K562 (cell line): ENCODE measurements at regions not wholly inside any gene's neighbourhood (a gene's known extent, or its start where the extent isn't known, plus 50 kb on each side); places are given as distances from the start of the nearest gene placed in this dataset.

Source experiments
- ATAC-seq: fragments of 200-7000 bp; cut with Tn5 transposase; 3 replicates; pipeline ENCODE4 v1.9.1; 2020; ENCODE audit warnings: moderate library complexity
- BruUV-seq: library from RNA; stranded (reverse); fragments of 400-500 nt; replicated peaks from 2 replicates; lab custom pipeline; 2021; lab: Mats Ljungman, UMichigan
- CTCF ChIA-PET: fragments of 300-600 bp; formaldehyde crosslinking; extraction: SDS; loops from one replicate; lab custom pipeline; 2021; ENCODE audit warnings: low intra/inter-chr PET ratio; lab: Yijun Ruan, JAX
- POLR2A ChIA-PET: fragments of 300-600, 350-650 bp; sonication (Branson Sonifier 250); formaldehyde crosslinking; extraction: SDS; loops from one replicate; lab custom pipeline; 2021; ENCODE audit warnings: antibody characterized with exemption, inconsistent platforms; lab: Yijun Ruan, JAX
- DNase-seq, 4 experiments: peaks; one replicate each; pipeline versions ENCODE4 v3.0.0 to v3.0.0-alpha.2; 2011 to 2018; ENCODE audit warnings: low spot score in 3 of 4, mixed read lengths in 3 of 4; ENCODE audit errors: extremely low read depth in 1 of 4
- FAIRE-seq: peaks from 2 replicates; lab custom pipeline; 2011; peaks lifted over from hg19 to GRCh38; lab: Jason Lieb, UNC
- H2AFZ ChIP-seq: 2 replicates; pipeline ENCODE4 v1.6.0; 2011; ENCODE audit warnings: low read depth, low read length, control low read depth, inconsistent platforms
- H3K27ac ChIP-seq: fragments of 200-600 bp; 3 replicates; pipeline ENCODE4 v1.8.0; 2011; ENCODE audit warnings: low read depth, mild to moderate bottlenecking, control low read depth, inconsistent platforms, low read length, moderate library complexity, mixed read lengths; ENCODE audit errors: extremely low read depth
- H3K27me3 ChIP-seq, 2 experiments: fragments of 300-600 bp in 1 of 2; 2 replicates in 1 of 2; 3 replicates in 1 of 2; pipeline versions ENCODE4 v1.6.0 to v1.8.0; 2011; ENCODE audit warnings: inconsistent platforms in 2 of 2, low read length in 2 of 2, mild to moderate bottlenecking in 1 of 2, mixed read lengths in 1 of 2, moderate library complexity in 1 of 2; ENCODE audit not compliant: control insufficient read depth in 2 of 2, insufficient read depth in 2 of 2
- H3K36me3 ChIP-seq: fragments of 300-600 bp; 3 replicates; pipeline ENCODE4 v1.8.0; 2011; ENCODE audit warnings: mild to moderate bottlenecking, low read length, inconsistent platforms; ENCODE audit not compliant: control insufficient read depth, insufficient read depth
- H3K4me1 ChIP-seq, 2 experiments: fragments of 200-600 bp in 1 of 2; replicated peaks in 1 of 2; 2 replicates in 1 of 2; 3 replicates in 1 of 2; pipeline versions ENCODE4 v1.5.1 to v1.8.0; 2011; ENCODE audit warnings: inconsistent platforms in 2 of 2, low read length in 2 of 2, mild to moderate bottlenecking in 1 of 2, mixed read lengths in 1 of 2, moderate library complexity in 1 of 2; ENCODE audit not compliant: control insufficient read depth in 2 of 2, insufficient read depth in 2 of 2
- H3K4me2 ChIP-seq: 2 replicates; pipeline ENCODE4 v1.6.1; 2011; ENCODE audit warnings: low read length, control low read depth, inconsistent platforms, mixed read lengths; ENCODE audit not compliant: insufficient read depth
- H3K4me3 ChIP-seq: fragments of 200-600 bp; sonication (generic), shearing (Covaris generic); 2 replicates; pipeline ENCODE4 v1.5.1; 2016; ENCODE audit warnings: control low read depth, inconsistent platforms
- H3K79me2 ChIP-seq: fragments of 200-600 bp; 3 replicates; pipeline ENCODE4 v1.8.0; 2011; ENCODE audit warnings: low read length, inconsistent platforms; ENCODE audit not compliant: control insufficient read depth, insufficient read depth
- H3K9ac ChIP-seq, 2 experiments: 2 replicates each; pipeline versions ENCODE4 v1.6.0 to v1.6.1; 2011; ENCODE audit warnings: low read depth in 2 of 2, low read length in 2 of 2, control low read depth in 1 of 2, inconsistent platforms in 1 of 2, mild to moderate bottlenecking in 1 of 2, mixed read lengths in 1 of 2; ENCODE audit not compliant: insufficient read depth in 1 of 2
- H3K9me1 ChIP-seq: one replicate; pipeline ENCODE4 v1.6.0; 2011; ENCODE audit warnings: inconsistent platforms, mild to moderate bottlenecking, low read length, moderate library complexity; ENCODE audit not compliant: control insufficient read depth, insufficient read depth
- H3K9me3 ChIP-seq: replicated peaks from 2 replicates; pipeline ENCODE4 v1.5.1; 2011; ENCODE audit warnings: low read depth, low read length, inconsistent platforms; ENCODE audit not compliant: control insufficient read depth, insufficient read depth
- H4K20me1 ChIP-seq: replicated peaks from 2 replicates; pipeline ENCODE4 v1.6.1; 2011; ENCODE audit warnings: low read length, inconsistent platforms, mixed read lengths; ENCODE audit not compliant: control insufficient read depth, insufficient read depth
- BDP1 ChIP-seq: IDR thresholded peaks from 3 replicates; pipeline ENCODE4 v1.6.1; 2011; ENCODE audit not compliant: insufficient read length, insufficient read depth
- ETV1 ChIP-seq: fragments of 450-650 bp; conservative IDR thresholded peaks from 2 replicates; pipeline ENCODE4 v1.6.1; 2016; ENCODE audit warnings: missing genetic modification characterization, control low read depth, low read depth, missing compliant biosample characterization
- IFI16 ChIP-seq: fragments of 250-450 bp; sonication (Bioruptor Pico); IDR thresholded peaks from 2 replicates; pipeline ENCODE4 v2.1.2; 2022; ENCODE audit warnings: mild to moderate bottlenecking, inconsistent platforms
- LEF1 ChIP-seq: fragments of 450-650 bp; IDR thresholded peaks from 2 replicates; pipeline ENCODE4 v1.6.1; 2016; ENCODE audit warnings: mild to moderate bottlenecking
- MEF2D ChIP-seq: conservative IDR thresholded peaks from 2 replicates; pipeline ENCODE4 v1.6.1; 2016; ENCODE audit warnings: low read depth, missing genetic modification characterization, missing compliant biosample characterization
- NR1H2 ChIP-seq: sonication (generic); formaldehyde crosslinking; IDR thresholded peaks from 2 replicates; pipeline ENCODE4 v1.4.0; 2020; ENCODE audit warnings: mild to moderate bottlenecking, missing genetic modification reagents
- PCBP2 ChIP-seq: fragments of 200-400 bp; formaldehyde crosslinking; IDR thresholded peaks from 2 replicates; pipeline ENCODE4 v1.6.1; 2018; ENCODE audit warnings: low read length, low read depth, mild to moderate bottlenecking, moderate library complexity; ENCODE audit not compliant: poor library complexity, severe bottlenecking
- PTBP1 ChIP-seq: fragments of 200-400 bp; formaldehyde crosslinking; IDR thresholded peaks from 2 replicates; pipeline ENCODE4 v1.6.1; 2017; ENCODE audit warnings: low read depth, low read length
- RBM34 ChIP-seq: fragments of 200-400 bp; formaldehyde crosslinking; IDR thresholded peaks from 2 replicates; pipeline ENCODE4 v1.6.1; 2018; ENCODE audit warnings: low read length, borderline replicate concordance; ENCODE audit not compliant: insufficient read depth
- SMARCB1 ChIP-seq: IDR thresholded peaks from 2 replicates; pipeline ENCODE4 v1.6.1; 2011; ENCODE audit warnings: improper control_type of control experiment, low read depth; ENCODE audit not compliant: insufficient read length
- SREBF1 ChIP-seq: fragments of 150-350 bp; IDR thresholded peaks from 2 replicates; pipeline ENCODE4 v1.6.1; 2014; ENCODE audit warnings: antibody characterized with exemption, low read depth, low read length, borderline replicate concordance
- SUPT5H ChIP-seq: fragments of 450-650 bp; IDR thresholded peaks from 2 replicates; pipeline ENCODE4 v1.6.1; 2016
- YBX1 ChIP-seq: fragments of 450-650 bp; IDR thresholded peaks from 2 replicates; pipeline ENCODE4 v1.7.1; 2016; ENCODE audit warnings: mild to moderate bottlenecking
- ZNF507 ChIP-seq: conservative IDR thresholded peaks from 2 replicates; pipeline ENCODE4 v1.6.1; 2017; ENCODE audit warnings: missing genetic modification characterization, missing compliant biosample characterization
- ZNF696 ChIP-seq: fragments of 250-450 bp; sonication (Bioruptor Pico); conservative IDR thresholded peaks from 2 replicates; pipeline ENCODE4 v1.4.0; 2020; ENCODE audit warnings: mild to moderate bottlenecking, moderate library complexity
- ZNF785 ChIP-seq: fragments of 250-450 bp; sonication (Bioruptor Pico); IDR thresholded peaks from 2 replicates; pipeline ENCODE4 v1.4.0; 2020; ENCODE audit warnings: mild to moderate bottlenecking
- WGBS: fragments of 100-300 bp; shearing (Covaris generic); methylation state at CpG from one replicate; pipeline ENCODE4 v1.1.6; 2016; ENCODE audit warnings: low coverage, mixed read lengths; ENCODE audit not compliant: insufficient coverage; ENCODE audit errors: missing lambda C conversion rate; 5-methylcytosine and 5-hydroxymethylcytosine counted together
- in situ Hi-C: fragments of 300-500 bp; cut with MboI; formaldehyde crosslinking; loops from 4 replicates; pipeline ENCODE4 v1.15.0; 2018; ENCODE audit warnings: inconsistent platforms, mixed read lengths
- intact Hi-C: fragments of 100-400 bp; cut with micrococcal nuclease; formaldehyde crosslinking; loops from 2 replicates; pipeline ENCODE4 v1.14.2; 2022
- TF ChIP-seq, protein P1 (sequence below): fragments of 450-650 bp; IDR thresholded peaks from 2 replicates; pipeline ENCODE4 v1.6.1; 2018; ENCODE audit not compliant: partially characterized antibody
- TF ChIP-seq, protein P2 (sequence below): sonication (generic); formaldehyde crosslinking; IDR thresholded peaks from 2 replicates; pipeline ENCODE4 v1.8.1; 2022; ENCODE audit warnings: missing genetic modification reagents
- TF ChIP-seq, protein P3 (sequence below): fragments of 450-650 bp; IDR thresholded peaks from 2 replicates; pipeline ENCODE4 v1.7.0; 2016; ENCODE audit warnings: borderline replicate concordance

DNA sequence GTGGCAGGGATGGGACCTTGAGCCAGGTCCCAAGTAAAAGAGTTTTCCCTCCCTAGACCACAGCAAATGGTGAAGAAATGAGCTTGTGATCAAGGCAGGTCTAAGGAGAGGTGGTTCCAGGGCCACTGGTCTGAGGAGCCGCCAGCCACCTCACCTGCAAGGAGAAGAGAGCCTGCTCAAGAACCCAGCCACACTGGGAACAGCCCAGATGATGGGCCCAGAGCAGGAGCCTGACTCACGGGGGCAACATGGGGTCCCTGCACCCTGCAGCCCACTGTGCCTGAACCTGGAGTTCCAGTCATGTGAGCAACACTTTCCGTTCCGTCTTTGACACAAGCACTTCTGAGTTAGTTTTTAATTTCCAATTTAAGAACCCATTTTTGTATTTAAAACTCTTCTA is 204.5 kb upstream of the CDH4 start:
- Histone ChIP-seq H3K9me3 (no peaks in the 10 kb centered on the region), H3K9ac (no peak overlapping the region)
- no peak for DNase-seq
- POLR2A ChIA-PET: no interaction called here
- TF ChIP-seq PCBP2 (no peak), ZNF785 (CRISPR knock-in tag) (no peak), LEF1 (no peak), PTBP1 (no peak), NR1H2 (CRISPR knock-in tag) (no peak), ZNF696 (CRISPR knock-in tag) (no peak), IFI16 (CRISPR knock-in tag) (no peak), YBX1 (no peak), ZNF507 (no peak), MEF2D (tag) (no peak), SMARCB1 (no peak), RBM34 (no peak), ETV1 (tag) (no peak), BDP1 (no peak), SREBF1 (no peak), SUPT5H (no peak)
- TF ChIP-seq, protein P1, sequence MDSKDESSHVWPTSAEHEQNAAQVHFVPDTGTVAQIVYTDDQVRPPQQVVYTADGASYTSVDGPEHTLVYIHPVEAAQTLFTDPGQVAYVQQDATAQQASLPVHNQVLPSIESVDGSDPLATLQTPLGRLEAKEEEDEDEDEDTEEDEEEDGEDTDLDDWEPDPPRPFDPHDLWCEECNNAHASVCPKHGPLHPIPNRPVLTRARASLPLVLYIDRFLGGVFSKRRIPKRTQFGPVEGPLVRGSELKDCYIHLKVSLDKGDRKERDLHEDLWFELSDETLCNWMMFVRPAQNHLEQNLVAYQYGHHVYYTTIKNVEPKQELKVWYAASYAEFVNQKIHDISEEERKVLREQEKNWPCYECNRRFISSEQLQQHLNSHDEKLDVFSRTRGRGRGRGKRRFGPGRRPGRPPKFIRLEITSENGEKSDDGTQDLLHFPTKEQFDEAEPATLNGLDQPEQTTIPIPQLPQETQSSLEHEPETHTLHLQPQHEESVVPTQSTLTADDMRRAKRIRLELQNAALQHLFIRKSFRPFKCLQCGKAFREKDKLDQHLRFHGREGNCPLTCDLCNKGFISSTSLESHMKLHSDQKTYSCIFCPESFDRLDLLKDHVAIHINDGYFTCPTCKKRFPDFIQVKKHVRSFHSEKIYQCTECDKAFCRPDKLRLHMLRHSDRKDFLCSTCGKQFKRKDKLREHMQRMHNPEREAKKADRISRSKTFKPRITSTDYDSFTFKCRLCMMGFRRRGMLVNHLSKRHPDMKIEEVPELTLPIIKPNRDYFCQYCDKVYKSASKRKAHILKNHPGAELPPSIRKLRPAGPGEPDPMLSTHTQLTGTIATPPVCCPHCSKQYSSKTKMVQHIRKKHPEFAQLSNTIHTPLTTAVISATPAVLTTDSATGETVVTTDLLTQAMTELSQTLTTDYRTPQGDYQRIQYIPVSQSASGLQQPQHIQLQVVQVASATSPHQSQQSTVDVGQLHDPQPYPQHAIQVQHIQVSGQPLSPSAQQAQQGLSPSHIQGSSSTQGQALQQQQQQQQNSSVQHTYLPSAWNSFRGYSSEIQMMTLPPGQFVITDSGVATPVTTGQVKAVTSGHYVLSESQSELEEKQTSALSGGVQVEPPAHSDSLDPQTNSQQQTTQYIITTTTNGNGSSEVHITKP: no peak
- TF ChIP-seq, protein P2, sequence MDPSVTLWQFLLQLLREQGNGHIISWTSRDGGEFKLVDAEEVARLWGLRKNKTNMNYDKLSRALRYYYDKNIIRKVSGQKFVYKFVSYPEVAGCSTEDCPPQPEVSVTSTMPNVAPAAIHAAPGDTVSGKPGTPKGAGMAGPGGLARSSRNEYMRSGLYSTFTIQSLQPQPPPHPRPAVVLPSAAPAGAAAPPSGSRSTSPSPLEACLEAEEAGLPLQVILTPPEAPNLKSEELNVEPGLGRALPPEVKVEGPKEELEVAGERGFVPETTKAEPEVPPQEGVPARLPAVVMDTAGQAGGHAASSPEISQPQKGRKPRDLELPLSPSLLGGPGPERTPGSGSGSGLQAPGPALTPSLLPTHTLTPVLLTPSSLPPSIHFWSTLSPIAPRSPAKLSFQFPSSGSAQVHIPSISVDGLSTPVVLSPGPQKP: no peak
- TF ChIP-seq, protein P3, sequence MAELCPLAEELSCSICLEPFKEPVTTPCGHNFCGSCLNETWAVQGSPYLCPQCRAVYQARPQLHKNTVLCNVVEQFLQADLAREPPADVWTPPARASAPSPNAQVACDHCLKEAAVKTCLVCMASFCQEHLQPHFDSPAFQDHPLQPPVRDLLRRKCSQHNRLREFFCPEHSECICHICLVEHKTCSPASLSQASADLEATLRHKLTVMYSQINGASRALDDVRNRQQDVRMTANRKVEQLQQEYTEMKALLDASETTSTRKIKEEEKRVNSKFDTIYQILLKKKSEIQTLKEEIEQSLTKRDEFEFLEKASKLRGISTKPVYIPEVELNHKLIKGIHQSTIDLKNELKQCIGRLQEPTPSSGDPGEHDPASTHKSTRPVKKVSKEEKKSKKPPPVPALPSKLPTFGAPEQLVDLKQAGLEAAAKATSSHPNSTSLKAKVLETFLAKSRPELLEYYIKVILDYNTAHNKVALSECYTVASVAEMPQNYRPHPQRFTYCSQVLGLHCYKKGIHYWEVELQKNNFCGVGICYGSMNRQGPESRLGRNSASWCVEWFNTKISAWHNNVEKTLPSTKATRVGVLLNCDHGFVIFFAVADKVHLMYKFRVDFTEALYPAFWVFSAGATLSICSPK: no peak
- TF ChIP-seq, all 486 proteins: peak for 0
- Histone ChIP-seq H3K27ac (no peak overlapping the region), H3K4me2 (no peak overlapping the region), H3K9me1 (no peaks in the 10 kb centered on the region), H3K4me3 (no peak overlapping the region), H3K36me3 (no peaks in the 10 kb centered on the region), H3K79me2 (no peaks in the 10 kb centered on the region), H3K27me3 (no peaks in the 10 kb centered on the region), H2AFZ (no peak overlapping the region), H4K20me1 (no peaks in the 10 kb centered on the region), H3K4me1 (no peaks in the 10 kb centered on the region)
- WGBS: 0% methylated on average over 2 of the region's 4 CpGs
- intact Hi-C loops (no loop called here), in situ Hi-C loops (no loop called here)
- BruUV-seq: no TSS peak
- ATAC-seq (no peak), FAIRE-seq (no peak)
- CTCF ChIA-PET: no interaction called here
